ENCODE measurements at regions not wholly inside any gene's neighbourhood (a gene's known extent, or its start where the extent isn't known, plus 50 kb on each side); places are given as distances from the start of the nearest gene placed in this dataset.

DNA sequence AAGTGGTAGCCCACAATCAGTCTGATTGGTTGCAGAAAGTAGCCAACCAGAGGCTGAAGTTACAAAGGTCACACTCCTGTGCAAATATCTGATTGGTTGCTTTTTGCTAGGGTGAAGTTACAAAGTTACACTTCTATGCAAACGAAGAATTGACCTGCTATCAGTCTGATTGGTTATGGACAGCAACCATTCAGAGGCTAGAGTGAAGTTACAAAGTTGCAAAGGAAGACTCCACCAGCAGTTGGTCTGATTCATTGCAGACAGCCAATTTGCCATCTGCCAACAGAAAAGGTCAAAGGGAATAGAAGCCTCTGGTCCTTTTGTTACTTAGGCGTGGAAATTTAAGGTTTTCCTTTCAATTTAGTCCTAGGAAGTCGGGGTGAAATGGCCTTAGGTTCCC, 377.7 kb downstream of the PRDM5 start:
- no peak for TF ChIP-seq CTCF (IDR thresholded peaks at IDR 0.05)
- TF ChIP-seq SIN3A (IDR thresholded peaks at IDR 0.05; ENCODE audit: borderline replicate concordance, insufficient read depth, low read depth, low read length): no peak
- no peak for TF ChIP-seq POLR2AphosphoS5 (IDR thresholded peaks at IDR 0.05; ENCODE audit: low read depth, low read length)
- no peak for TF ChIP-seq TCF7L2 (IDR thresholded peaks at IDR 0.05; ENCODE audit: low read depth, low read length)
- no peak for TF ChIP-seq REST (IDR thresholded peaks at IDR 0.05; ENCODE audit: insufficient read depth in 1 of 2, low read depth in 2 of 2, low read length in 1 of 2)
- Histone ChIP-seq H3K4me1 (ENCODE audit: control insufficient read depth, insufficient read depth, low read length) (no peaks in the 10 kb centered on the region), H3K9me3 (ENCODE audit: control insufficient read depth, insufficient read depth, low read depth, low read length) (no peaks in the 10 kb centered on the region), H3K36me3 (ENCODE audit: control insufficient read depth, insufficient read depth, low read length) (no peaks in the 10 kb centered on the region), H3K27me3 (ENCODE audit: control insufficient read depth, insufficient read depth, low read length) (no peaks in the 10 kb centered on the region), H3K27ac (ENCODE audit: low read length) (no peak overlapping the region), H3K4me3 (ENCODE audit: low read depth in 2 of 2, low read length in 2 of 2) (no peak overlapping the region)
- in situ Hi-C loops (cut with HindIII; ENCODE audit: low pct_unique_long_range_greater_than_20kb, low sequenced_read_pairs) (no loop called here), intact Hi-C loops (cut with micrococcal nuclease; ENCODE audit: unreplicated experiment) (no loop called here)
- no TSS peak for BruUV-seq (replicated peaks)
- ChIA-PET POLR2A (no interaction called here), CTCF (no interaction called here)
- ATAC-seq (no peak), DNase-seq (ENCODE audit: low read depth, low spot score) (no peak)

GRCh38 chr4:120540625-120541024, 381.9 kb downstream of the PRDM5 start:
- Histone ChIP-seq H3K36me3 (ENCODE audit: control insufficient read depth, insufficient read depth, low read length) (no peaks in the 10 kb centered on the region), H3K9me3 (ENCODE audit: control insufficient read depth, insufficient read depth, low read depth, low read length) (no peaks in the 10 kb centered on the region), H3K4me1 (ENCODE audit: control insufficient read depth, insufficient read depth, low read length) (no peaks in the 10 kb centered on the region), H3K27me3 (ENCODE audit: control insufficient read depth, insufficient read depth, low read length) (no peaks in the 10 kb centered on the region), H3K27ac (ENCODE audit: low read length) (no peak overlapping the region), H3K4me3 (ENCODE audit: low read depth in 2 of 2, low read length in 2 of 2) (no peak overlapping the region)
- intact Hi-C loops (cut with micrococcal nuclease; ENCODE audit: unreplicated experiment) (no loop called here), in situ Hi-C loops (cut with HindIII; ENCODE audit: low pct_unique_long_range_greater_than_20kb, low sequenced_read_pairs) (no loop called here)
- no peak for TF ChIP-seq CTCF (IDR thresholded peaks at IDR 0.05)
- no peak for TF ChIP-seq POLR2AphosphoS5 (IDR thresholded peaks at IDR 0.05; ENCODE audit: low read depth, low read length)
- TF ChIP-seq TCF7L2 (IDR thresholded peaks at IDR 0.05; ENCODE audit: low read depth, low read length): no peak
- TF ChIP-seq SIN3A (IDR thresholded peaks at IDR 0.05; ENCODE audit: borderline replicate concordance, insufficient read depth, low read depth, low read length): no peak
- TF ChIP-seq REST (IDR thresholded peaks at IDR 0.05; ENCODE audit: insufficient read depth in 1 of 2, low read depth in 2 of 2, low read length in 1 of 2): no peak
- DNase-seq (ENCODE audit: low read depth, low spot score): no peak
- CTCF ChIA-PET: no interaction called here
- no TSS peak for BruUV-seq (replicated peaks)
- POLR2A ChIA-PET: no interaction called here
- ATAC-seq: no peak

All from Panc1 (cell line).